Heart left ventricle (tissue), 13 donors: ENCODE measurements at regions not wholly inside any gene's neighbourhood (a gene's known extent, or its start where the extent isn't known, plus 50 kb on each side); places are given as distances from the start of the nearest gene placed in this dataset.

ENCODE experiments used
- CTCF ChIP-seq, 12 donors: fragments of 200-600 bp; sonication (generic) in 4 of 12; IDR thresholded peaks; one replicate each; pipeline versions ENCODE4 v1.5.0 to v1.8.0; 2018 to 2022; ENCODE audit warnings: antibody characterized with exemption in 12 of 12, mild to moderate bottlenecking in 5 of 12
- POLR2A ChIP-seq, 2 donors: fragments of 450-650 bp; IDR thresholded peaks; one replicate each; pipeline ENCODE4 v1.6.1; 2017; ENCODE audit warnings: antibody characterized with exemption in 2 of 2, mild to moderate bottlenecking in 2 of 2, moderate library complexity in 2 of 2
- donor health status: ischemic (EF 13 %, LVEDD 7.1; RV severe dilation, severe dysfunction).
- donor health status: DM: no; HTN: yes; CAD: no.
- donor health status: DM: no; HTN: no; CAD: no.
- donor health status: ischemic (EF 25% LVEDD 6.9; RV normal size, moderate dysfunction).
- donor health status: ischemic (EF 25% LVEDD 5.7; RV mildly dilated, moderate dysfunction).
- donor health status: ischemic (EF 35%, LVEDD 5.7; RV mildly dilated, moderate dysfunction).
- donor health status: nonischemic (EF 11% LVEDD 7.7; RV severe dilation, severe dysfunction).
- donor health status: DM: yes; HTN: yes; CAD: no.
- donor health status: PGD.
- donor health status: ischemic (EF 29% LVEDD 5.4; RV normal size, mild dysfunction).
- donor health status: nonischemic (EF 23%, LVEDD 6.1; RV moderate dilation, normal function).

DNA sequence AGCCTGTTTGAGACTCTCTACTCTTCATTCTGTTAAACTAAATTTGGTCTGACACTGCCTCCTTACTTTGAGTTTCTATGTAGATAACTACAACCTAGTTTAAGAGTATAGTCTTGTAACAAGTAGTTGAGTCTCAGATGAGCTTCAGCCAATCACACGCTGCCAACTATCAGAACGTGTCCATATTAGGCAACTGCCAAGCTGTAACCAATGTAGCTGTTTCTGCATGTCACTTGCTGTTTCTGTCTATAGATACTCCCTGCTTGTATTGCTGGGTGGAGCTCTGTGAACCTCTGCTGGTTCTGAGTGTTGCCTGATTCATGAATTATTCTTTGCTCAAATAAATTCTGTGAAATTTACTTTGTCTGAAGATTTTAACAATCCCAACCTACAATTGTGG is 452.6 kb upstream of the NR5A2 start:
- TF ChIP-seq CTCF (IDR thresholded peaks at IDR 0.05) (no peak), POLR2A (IDR thresholded peaks at IDR 0.05) (no peak)
